Stimulated activated CD4-positive, alpha-beta T cell treated with anti-CD3 and anti-CD28 coated beads, TNF-alpha, amount 100 ng/mL, for 1 hour (primary cell): ENCODE measurements at regions not wholly inside any gene's neighbourhood (a gene's known extent, or its start where the extent isn't known, plus 50 kb on each side); places are given as distances from the start of the nearest gene placed in this dataset.

Experiments used
- DNase-seq, 3 donors: peaks; one replicate each; pipeline ENCODE4 v3.0.0-alpha.2; 2020; ENCODE audit warnings: low read depth in 3 of 3, low spot score in 1 of 3

DNA sequence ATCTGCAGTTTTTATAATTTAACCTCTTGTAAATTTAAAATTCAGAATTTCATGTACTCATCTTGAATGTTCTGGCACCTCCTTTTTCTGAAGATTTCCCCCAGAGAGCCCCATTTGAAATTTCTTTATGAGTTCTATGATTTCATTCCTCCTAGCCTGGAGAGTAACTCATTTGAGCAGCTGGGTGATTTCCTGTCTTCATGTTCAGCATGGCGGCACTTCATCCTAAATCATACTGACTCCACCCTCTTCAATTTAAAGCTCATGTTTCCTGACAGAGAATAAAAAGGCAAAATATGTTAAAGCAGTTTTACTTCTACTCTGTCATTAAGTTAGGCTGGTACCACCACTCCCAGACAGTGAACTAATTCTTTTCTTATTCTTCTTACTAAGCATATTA is 250.9 kb upstream of the POU3F2 start:
- no peak for DNase-seq

DNA sequence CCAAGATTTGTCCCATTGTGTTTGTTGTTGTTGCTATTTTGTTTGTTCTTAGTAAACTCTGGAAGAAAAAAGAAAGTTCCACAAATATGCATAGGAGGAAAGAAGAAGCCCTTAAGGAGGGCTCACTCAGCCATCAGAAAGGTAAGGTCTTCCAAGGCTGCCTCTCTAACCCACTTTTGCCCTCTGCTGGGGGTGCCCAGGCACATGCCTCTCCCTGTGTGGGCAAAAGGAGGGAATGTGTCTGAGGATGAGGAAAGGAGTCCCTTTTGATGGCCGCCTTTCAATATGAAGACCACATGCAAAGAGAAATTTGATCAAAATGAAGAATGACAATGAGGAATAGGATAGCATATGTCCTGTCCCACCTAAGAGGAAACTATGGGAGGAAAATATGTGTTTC is 248.2 kb upstream of the POU3F2 start:
- no peak for DNase-seq

DNA sequence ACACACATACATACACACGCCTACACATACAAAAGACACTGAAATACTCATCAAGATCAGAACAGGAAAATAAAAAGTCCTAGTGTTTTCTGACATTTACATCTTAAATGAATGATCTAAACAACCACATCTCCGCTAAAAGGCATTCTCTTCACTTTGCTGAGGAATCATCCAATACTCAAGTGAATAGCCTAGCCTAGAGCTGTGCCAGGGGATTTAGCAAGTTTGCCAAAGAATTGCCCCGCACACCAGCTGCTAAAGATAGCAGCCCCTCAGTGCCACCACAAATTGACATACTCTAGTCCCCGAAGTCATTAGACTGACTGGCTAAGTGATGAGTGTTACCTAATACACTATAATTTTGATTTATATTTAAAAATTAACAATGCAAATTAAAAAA is 246.8 kb upstream of the POU3F2 start:
- no peak for DNase-seq

DNA sequence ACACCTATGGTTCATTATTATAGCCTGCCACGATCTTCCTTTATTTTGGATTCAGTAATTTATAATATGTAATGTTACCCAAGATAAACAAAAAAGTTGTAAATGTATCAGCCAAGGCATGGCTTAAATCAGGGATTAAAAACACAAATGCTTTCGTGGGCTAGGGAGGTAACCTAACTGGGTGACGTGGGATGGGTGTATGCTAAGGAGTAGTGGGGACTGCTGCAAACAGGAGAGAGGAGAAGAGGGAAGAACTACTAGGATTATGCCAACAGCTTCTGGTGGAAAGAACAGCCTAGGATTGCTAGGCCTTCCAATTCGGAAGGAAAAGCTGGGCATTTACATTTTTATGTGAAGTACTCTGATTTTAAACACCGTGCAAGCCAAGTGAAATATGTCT is 244.8 kb upstream of the POU3F2 start:
- DNase-seq: no peak

DNA sequence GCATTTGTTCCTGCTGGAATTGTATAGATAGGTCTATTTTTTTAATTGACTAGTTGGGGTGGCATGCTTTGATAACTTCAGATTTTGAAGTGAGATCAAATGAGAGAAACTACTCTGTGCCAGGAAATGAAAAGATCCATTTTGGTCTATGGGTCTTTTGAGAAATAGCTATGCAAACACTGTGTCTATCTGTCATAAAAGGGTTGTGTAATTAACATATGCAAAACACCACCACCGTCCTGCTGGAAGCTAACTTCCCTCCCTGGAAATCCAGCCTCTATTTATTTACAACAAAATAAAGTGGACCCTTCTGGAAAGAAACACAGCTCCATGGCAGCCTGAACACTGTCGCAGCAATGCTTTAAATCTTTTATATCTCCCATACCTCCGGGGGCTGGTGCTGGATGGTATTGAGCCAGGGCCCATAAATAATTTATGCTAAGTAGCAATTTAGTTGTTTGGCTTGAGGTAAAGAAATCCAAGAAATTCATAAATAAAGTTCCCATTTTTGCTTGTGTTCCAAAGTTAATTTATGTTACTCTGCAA is 244.2 kb upstream of the POU3F2 start:
- DNase-seq: no peak

DNA sequence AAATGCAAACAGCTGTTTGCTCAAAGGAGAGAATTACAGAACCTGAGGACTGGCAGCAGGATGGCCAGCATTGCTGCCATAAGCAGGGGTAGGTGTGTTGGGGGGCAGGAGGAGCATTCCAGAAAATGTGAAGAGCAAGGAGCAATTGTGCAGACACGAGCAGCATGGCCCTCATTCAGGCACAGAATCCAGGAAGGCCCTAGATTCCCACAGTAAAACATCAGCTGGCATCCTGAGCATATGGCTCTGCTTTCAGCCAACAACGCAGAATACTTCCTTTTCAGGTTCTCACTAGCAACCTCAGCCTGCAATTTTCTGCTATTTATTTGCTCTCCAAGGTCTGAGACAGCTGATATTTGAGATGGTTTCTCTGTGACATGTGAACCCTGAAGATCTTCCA is 243.4 kb upstream of the POU3F2 start:
- no peak for DNase-seq

DNA sequence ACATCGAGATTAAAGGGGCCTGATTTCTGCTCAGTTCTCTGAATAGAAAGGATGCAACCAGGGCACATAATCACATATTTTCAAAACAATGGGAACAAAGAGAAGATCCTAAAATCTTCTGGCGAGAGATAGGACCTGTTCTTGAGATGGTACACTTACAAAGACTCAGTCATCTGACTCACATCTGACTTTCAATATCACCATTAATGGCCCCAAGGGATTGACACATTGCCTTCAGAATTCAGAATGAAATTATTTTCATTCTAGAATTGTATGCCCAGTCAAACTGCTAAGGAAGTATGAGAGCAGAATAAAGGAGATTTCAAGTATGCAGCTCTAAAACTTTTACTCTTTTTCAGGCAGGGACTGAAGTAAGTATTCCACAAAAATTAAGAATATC is 240.7 kb upstream of the POU3F2 start:
- no peak for DNase-seq

DNA sequence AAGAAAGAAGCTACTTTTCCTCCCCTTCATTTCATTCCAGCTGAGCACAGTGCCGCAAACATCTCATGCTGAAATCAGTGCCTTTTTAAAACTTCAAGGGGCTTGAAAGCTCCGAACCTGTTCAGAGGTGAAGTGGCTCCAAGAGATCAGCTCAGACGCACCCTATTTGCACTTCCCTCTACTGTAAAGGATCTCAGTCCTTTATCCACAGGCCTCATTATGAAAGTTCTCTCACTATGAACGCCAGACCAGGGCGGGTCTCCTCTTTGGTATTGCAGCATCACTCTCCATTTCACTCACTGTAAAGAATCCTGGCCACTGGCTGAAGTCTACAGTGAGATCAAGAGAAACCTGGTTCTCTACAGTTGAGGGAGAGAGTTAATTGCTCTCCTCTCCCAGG is 232.7 kb upstream of the POU3F2 start:
- DNase-seq: no peak

DNA sequence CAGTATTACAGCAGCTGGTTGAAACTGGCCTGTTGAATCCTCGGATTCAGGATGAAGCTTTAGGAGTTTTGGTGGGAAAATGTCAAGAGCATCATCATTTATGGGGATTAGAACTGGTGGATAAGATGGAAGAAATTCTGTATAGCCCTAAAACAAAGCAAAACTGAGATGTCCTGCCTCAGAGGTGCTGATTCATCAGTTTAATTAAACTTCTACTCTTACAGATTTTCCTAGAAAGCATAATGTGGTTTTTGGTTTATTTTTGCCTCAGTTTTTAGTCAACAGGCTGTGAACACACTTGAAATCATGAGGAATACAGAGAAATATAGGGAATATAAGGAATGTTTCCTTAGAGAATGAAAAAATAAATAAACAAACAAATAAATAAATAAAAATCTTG is 228.7 kb upstream of the POU3F2 start:
- no peak for DNase-seq

DNA sequence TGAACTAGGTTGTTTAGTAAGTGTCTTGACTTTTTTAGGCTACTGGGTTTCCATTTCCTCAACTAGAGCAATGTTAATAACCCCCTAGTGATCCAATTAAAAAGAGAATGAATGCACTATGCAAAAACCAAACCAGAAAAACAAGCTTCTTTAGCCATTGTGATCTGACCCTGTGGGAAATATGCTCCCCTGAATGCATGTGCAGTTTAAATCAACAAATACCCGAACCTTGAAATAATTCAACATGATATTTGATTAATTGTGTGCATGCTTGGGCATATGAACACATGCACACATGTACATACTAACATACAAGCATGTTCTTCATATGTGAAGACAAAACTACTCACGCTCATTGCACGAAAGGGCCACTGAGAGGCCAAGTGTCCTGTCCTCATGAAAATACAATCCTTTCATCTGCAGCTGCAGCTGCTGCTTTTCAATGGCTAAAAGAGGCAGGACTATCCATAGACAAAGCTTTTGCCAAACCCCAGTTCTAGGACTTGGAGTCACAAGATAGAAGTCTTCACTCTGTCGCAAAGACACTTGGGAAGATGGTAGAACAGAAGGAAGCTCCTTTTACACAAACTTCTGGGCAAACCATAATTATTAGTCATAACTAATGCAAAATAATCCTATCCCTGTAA is 207.1 kb upstream of the POU3F2 start:
- DNase-seq: no peak

DNA sequence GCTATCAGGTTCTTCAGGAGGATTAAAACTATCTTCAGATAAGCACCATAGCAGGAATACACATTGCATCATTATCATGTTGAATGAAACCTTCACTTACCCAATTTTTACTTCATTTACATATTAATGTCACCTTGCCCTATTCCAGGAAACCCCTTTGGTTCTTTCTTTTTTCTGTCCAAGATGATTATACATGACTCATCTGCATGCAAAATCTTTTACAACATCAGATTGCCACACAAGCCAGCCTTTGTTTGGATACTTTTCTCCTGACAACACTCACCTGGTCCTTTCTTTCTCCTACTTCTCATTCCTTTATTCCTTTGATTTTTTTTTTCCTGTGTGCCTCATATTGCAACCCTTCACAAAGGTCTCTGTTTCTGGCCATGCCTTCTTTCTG is 200.5 kb upstream of the POU3F2 start:
- no peak for DNase-seq

DNA sequence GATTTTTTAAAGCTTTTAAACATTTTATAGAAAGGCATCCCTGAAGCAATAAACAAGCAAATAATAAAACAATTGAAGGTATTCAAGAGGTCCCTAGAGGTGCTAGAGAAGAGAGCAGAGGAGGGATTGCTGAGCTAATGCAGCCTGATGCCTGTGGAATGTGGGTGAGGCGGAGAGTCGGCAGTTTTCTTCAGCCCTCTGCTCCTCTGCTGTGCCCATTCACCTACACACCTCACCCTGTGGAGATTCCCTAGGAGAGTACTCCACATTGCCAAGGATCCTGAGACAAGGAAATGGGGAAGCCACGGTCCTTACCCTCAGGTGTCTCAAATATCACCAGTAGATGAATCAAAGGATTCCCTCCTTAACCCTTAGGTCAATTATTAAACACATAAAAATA is 199.8 kb upstream of the POU3F2 start:
- no peak for DNase-seq

DNA sequence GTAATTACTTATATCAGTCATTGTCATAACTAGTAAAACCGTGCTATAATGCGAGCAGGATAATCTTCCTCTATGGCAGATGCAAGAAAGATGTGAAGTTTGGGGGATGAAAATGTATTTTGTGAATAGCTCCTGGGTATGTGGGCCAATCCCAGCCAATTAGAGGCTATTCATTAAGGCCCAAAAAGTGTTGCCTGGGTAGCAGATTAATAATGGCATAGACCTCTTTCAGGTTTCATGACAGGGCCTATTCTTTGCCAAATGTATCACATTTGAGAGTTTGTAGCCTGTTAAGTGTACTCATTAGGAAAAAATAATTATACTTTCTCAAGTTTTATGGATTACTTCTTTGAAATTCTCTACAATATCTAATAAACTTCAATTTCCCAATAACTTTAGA is 199.2 kb upstream of the POU3F2 start:
- DNase-seq: no peak

DNA sequence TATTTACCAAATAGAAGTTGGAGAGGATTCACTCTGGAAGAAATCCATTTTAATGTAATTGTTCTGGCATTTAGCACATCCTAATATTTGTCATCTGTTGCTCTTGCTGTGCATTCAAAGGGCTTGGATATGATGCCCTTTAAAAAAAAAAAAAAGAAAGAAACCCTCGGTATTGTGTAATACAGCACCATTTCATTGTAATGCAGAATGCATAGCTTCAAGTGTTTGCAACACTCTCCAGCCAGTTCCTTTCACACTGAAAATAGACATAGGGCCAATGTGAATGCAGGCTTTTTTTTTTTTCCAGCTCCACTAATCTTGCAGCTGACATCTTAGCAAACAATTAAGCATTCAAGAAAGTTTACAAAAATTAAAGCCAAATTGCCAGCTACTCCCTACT is 197.4 kb upstream of the POU3F2 start:
- no peak for DNase-seq

DNA sequence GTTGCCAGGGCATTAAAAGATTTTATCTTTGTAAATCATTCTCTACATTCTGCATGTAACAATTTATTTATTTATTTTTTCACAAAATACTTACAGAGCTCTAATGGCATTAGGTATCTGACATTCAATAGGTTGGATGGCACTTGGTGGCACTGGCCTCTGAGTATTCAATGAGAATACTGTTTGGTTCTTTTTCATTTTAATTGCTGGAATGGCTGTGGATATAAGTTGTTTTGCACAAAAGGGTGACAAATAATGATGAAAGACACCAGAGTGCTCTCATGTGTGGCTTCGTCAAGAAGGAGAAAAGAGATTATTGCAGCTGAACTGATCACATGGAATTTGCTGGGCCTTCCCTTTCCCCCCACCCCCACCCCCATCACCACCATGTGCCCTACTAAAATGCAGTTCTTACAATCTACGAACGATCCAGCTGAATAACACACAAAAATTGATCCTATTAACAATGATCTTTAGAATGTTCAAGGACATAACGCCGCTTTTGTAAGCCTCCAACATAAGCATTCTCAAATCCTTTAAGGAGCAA is 195.2 kb upstream of the POU3F2 start:
- no peak for DNase-seq

DNA sequence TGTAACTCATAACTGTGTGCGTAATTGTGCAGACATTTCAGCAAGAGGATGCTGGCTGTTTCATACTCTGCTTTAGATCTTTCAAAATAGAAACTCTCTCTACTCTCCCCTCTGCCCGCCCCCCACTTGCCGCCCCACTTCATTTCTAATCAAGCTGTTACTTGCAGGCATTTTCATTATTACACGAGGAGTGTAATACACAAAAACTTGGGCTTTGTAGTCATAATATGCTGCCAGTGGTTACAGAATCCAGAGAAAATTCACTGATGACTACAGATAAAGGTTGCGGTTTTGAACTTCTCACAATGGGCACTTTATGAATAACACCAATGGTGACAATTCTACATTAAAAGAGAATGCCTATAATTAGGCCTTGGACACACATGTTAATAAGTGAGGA is 194.0 kb upstream of the POU3F2 start:
- DNase-seq: no peak

DNA sequence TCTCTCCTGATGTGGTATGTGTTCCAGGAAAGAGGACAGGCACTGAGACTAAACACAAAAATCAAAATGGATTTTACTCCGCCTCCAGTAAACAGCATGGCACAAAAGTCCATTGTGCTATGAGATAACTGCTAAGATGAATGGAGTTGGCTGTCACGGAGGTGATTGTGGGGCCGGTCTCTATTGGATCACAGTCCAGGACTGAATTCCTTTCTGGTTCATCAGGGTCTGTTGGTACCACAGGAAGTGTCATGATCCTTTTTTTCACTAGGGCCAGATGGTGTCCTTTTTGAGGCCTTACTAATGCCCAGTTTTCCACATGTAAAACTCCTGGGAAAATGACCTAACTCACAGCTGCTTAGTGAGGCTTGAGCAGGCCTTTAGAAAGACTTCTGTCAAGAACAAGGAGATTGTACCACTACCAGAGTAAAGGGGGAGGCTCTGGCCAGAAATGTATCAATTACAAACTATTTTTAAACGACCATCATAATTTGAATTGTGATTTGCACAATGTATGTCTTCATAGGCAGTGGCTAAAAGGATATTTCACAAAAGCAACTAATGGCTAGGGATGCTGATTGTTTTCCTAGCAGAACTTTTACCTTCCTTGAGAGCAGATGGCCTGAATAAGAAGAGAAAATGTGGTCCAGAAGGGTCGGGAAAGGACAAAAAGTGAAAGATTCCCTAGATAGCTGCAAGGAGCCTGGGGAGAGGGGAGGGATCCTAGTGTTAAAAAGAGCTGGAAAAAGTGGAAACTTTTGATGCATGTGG is 192.2 kb upstream of the POU3F2 start:
- no peak for DNase-seq

DNA sequence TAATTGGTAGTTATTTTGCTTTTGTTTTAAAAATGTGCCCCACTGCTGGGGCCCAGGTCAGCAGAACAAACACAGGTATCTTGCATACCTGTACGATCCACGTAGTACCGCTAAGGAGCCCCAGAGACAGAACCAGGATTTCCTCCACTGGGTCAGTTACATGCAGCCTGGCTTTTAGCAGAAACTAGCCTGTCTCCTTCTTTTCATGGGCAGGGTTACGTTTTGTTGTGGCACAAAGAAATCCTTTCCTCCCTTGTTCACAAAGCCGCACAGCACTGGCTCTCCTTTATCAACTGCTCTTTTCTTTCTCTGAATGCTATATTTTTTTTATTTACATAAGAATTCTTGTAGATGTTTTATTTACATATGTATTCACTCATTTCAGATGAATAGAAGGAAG is 190.3 kb upstream of the POU3F2 start:
- no peak for DNase-seq

DNA sequence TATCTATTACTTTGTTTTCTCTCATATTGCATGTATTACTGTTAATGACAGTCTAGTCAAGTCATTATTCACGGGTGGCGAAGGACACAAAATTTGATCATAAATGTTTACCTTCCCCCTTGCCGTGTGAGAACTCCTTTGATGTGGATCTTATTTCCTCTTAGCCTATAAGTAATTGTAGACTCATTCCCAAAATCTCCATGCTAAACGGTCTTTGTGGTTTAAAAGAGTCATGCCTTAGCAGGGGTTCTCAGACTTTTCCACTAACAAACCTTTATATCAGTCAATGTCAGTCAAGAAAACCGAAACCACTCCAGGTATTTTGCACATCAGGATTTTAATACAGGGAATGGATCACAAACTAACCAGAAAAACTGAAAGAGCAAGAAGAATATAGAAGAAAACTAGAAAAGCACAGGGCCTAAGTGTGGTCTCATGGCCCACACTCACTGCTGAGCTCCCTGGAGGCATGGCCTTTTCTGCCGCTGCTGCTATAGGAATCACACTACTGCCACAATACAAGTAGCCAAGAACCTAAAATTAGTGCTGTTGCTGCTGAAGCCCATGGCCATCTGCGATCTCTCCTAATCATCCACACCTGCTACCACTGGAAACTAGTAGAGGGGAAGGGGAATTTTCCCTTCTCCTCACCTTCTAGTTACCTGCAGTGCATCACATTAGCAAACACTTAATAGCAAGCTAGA is 186.0 kb upstream of the POU3F2 start:
- no peak for DNase-seq

DNA sequence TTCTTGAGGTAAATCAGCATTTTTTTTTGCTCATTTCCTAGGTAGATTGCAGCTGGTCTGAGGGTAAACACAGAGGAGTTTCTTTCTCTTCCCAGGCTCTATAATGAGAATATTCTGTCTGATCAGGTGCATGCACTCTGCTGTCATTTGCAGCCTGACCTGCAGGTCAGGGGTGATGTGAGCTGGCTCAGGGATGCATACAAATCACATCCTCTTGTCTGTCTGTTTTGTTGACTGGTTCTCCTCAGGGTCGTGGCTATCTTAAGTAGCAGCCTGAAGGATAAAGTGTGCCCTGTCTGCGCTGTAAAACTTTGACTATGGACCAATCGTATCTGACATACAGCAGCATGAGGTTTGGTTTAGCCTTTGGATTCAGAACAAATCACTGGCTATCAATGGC is 183.4 kb upstream of the POU3F2 start:
- DNase-seq: no peak

DNA sequence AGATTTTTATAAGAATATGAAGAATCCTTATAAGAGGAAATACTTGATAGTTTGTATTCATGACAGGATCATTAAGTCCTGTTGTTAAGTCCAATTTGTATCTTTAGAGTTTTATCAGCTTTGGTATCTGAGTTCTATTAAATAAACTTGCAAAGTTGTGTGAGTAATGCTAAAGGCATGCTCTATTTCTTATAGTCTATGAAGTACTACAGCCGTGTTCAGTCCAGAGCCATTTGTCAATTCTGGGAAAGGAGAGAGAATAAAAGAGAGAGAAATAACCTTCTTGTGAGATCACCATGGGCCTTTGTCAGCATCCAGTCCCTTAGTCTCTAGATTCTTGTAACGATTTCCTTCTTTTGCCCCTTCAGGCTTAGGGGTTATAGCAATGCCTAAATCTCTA is 181.2 kb upstream of the POU3F2 start:
- DNase-seq: no peak

DNA sequence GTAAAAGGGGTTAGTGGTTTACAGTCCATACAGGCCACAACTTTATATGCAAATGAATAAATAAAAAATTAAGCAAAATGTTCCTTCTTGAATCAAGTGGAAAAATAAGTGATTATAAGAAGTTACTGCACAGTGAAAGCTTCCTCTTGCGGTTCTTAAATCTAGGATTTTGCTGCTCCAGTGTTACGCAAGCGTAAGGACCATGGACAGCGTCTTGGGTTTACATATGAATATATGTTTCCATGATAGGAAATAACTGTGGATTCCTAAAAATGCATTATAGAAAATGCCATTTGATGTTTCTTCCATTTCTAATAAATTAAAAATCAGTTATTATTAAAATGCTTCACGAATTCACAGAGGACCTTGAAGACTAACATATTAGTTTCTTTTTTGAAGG is 176.6 kb upstream of the POU3F2 start:
- DNase-seq: no peak
